ENCODE measurements at regions not wholly inside any gene's neighbourhood (a gene's known extent, or its start where the extent isn't known, plus 50 kb on each side); places are given as distances from the start of the nearest gene placed in this dataset.

DNA sequence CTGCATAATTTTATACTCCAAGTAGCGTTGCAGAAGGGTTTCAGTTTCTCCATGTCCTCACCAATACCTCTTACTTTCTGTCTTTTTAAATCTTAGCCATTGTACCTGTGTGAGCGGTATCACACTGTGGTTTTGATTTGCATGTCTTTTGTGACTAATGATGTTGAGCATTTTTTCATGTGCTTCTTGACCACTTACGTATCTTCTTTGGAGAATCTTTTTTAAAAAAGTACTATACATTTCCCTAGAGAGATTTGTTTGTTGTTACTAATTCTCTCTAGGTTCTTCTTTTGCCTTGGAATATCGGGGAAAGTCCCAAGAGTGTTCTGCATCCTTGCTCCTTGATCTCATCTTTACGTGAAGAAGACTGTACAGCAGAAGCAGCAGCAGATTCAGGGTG is 81.8 kb upstream of the WARS2 start:
- dilution Hi-C loops (cut with MboI; ENCODE audit: extremely low pct_ligation_motif_present, low sequenced_read_pairs): no loop called here
- Histone ChIP-seq H3K9me3 (ENCODE audit: control insufficient read depth, low read depth, low read length) (no peaks in the 10 kb centered on the region), H3K27me3 (ENCODE audit: control insufficient read depth, extremely low read depth, insufficient read depth, low read length) (no peaks in the 10 kb centered on the region), H3K9me1 (ENCODE audit: control insufficient read depth, extremely low read depth, insufficient read depth, low read length) (no peaks in the 10 kb centered on the region), H2AFZ (ENCODE audit: control insufficient read depth, low read length) (no peak overlapping the region), H3K79me2 (ENCODE audit: control insufficient read depth, insufficient read depth, low read length) (no peaks in the 10 kb centered on the region), H3K27ac (ENCODE audit: control insufficient read depth, insufficient read depth, low read length) (no peak overlapping the region), H3K9ac (ENCODE audit: control insufficient read depth, extremely low read depth, insufficient read depth, low read length) (no peak overlapping the region), H3K4me1 (ENCODE audit: control insufficient read depth, extremely low read depth, insufficient read depth, low read length) (no peaks in the 10 kb centered on the region), H4K20me1 (ENCODE audit: control insufficient read depth, extremely low read depth, insufficient read depth, low read length) (no peaks in the 10 kb centered on the region), H3K4me3 (ENCODE audit: control insufficient read depth in 2 of 3, extremely low read depth in 1 of 3, insufficient read depth in 2 of 3, low read depth in 1 of 3, low read length in 3 of 3) (no peak overlapping the region), H3K36me3 (ENCODE audit: control insufficient read depth in 2 of 2, extremely low read depth in 1 of 2, insufficient read depth in 2 of 2, low read length in 2 of 2) (no peaks in the 10 kb centered on the region), H3K4me2 (ENCODE audit: control insufficient read depth, extremely low read depth, insufficient read depth, low read depth, low read length) (no peak overlapping the region)
- FAIRE-seq: no peak
- TF ChIP-seq EZH2 (IDR thresholded peaks at IDR 0.05; ENCODE audit: low read length): no peak
- TF ChIP-seq, protein P1, sequence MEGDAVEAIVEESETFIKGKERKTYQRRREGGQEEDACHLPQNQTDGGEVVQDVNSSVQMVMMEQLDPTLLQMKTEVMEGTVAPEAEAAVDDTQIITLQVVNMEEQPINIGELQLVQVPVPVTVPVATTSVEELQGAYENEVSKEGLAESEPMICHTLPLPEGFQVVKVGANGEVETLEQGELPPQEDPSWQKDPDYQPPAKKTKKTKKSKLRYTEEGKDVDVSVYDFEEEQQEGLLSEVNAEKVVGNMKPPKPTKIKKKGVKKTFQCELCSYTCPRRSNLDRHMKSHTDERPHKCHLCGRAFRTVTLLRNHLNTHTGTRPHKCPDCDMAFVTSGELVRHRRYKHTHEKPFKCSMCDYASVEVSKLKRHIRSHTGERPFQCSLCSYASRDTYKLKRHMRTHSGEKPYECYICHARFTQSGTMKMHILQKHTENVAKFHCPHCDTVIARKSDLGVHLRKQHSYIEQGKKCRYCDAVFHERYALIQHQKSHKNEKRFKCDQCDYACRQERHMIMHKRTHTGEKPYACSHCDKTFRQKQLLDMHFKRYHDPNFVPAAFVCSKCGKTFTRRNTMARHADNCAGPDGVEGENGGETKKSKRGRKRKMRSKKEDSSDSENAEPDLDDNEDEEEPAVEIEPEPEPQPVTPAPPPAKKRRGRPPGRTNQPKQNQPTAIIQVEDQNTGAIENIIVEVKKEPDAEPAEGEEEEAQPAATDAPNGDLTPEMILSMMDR (optimal IDR thresholded peaks at IDR 0.05 in 1 of 3, IDR thresholded peaks at IDR 0.05 in 1 of 3, conservative IDR thresholded peaks at IDR 0.05 in 1 of 3; ENCODE audit: extremely low read depth in 1 of 3, insufficient read depth in 2 of 3, low read length in 3 of 3): no peak
- DNase-seq (ENCODE audit: low read depth, low spot score): no peak

DNA sequence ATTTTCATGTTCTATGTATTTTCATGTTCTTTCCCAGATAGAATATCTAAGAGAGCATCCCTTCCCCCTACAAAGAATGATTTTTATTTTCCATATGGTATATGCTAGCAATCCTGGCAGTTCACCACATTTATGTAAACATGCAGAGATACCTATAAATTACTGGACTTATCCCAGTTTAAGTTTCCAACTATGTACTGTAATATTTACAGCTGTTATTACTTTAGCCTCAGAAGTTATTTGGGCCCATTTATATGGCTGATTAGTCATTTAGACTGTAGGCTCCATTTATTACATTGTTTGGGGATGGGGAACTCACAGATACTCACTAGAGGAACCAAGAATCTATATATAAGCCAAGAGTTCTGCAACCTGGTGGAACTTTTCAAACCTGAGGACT is 84.8 kb upstream of the WARS2 start:
- Histone ChIP-seq H3K9me1 (ENCODE audit: control insufficient read depth, extremely low read depth, insufficient read depth, low read length) (no peaks in the 10 kb centered on the region), H3K4me3 (ENCODE audit: control insufficient read depth in 2 of 3, extremely low read depth in 1 of 3, insufficient read depth in 2 of 3, low read depth in 1 of 3, low read length in 3 of 3) (no peak overlapping the region), H3K79me2 (ENCODE audit: control insufficient read depth, insufficient read depth, low read length) (no peaks in the 10 kb centered on the region), H3K4me1 (ENCODE audit: control insufficient read depth, extremely low read depth, insufficient read depth, low read length) (no peaks in the 10 kb centered on the region), H3K9ac (ENCODE audit: control insufficient read depth, extremely low read depth, insufficient read depth, low read length) (no peak overlapping the region), H3K36me3 (ENCODE audit: control insufficient read depth in 2 of 2, extremely low read depth in 1 of 2, insufficient read depth in 2 of 2, low read length in 2 of 2) (no peaks in the 10 kb centered on the region), H3K27ac (ENCODE audit: control insufficient read depth, insufficient read depth, low read length) (no peak overlapping the region), H3K27me3 (ENCODE audit: control insufficient read depth, extremely low read depth, insufficient read depth, low read length) (no peaks in the 10 kb centered on the region), H4K20me1 (ENCODE audit: control insufficient read depth, extremely low read depth, insufficient read depth, low read length) (no peaks in the 10 kb centered on the region), H3K4me2 (ENCODE audit: control insufficient read depth, extremely low read depth, insufficient read depth, low read depth, low read length) (no peak overlapping the region), H2AFZ (ENCODE audit: control insufficient read depth, low read length) (no peak overlapping the region), H3K9me3 (ENCODE audit: control insufficient read depth, low read depth, low read length) (no peaks in the 10 kb centered on the region)
- DNase-seq (ENCODE audit: low read depth, low spot score) (no peak), FAIRE-seq (no peak)
- dilution Hi-C loops (cut with MboI; ENCODE audit: extremely low pct_ligation_motif_present, low sequenced_read_pairs): no loop called here
- TF ChIP-seq, protein P1 (optimal IDR thresholded peaks at IDR 0.05 in 1 of 3, IDR thresholded peaks at IDR 0.05 in 1 of 3, conservative IDR thresholded peaks at IDR 0.05 in 1 of 3; ENCODE audit: extremely low read depth in 1 of 3, insufficient read depth in 2 of 3, low read length in 3 of 3): no peak
- no peak for TF ChIP-seq EZH2 (IDR thresholded peaks at IDR 0.05; ENCODE audit: low read length)
